ENCODE measurements at regions not wholly inside any gene's neighbourhood (a gene's known extent, or its start where the extent isn't known, plus 50 kb on each side); places are given as distances from the start of the nearest gene placed in this dataset.

DNA sequence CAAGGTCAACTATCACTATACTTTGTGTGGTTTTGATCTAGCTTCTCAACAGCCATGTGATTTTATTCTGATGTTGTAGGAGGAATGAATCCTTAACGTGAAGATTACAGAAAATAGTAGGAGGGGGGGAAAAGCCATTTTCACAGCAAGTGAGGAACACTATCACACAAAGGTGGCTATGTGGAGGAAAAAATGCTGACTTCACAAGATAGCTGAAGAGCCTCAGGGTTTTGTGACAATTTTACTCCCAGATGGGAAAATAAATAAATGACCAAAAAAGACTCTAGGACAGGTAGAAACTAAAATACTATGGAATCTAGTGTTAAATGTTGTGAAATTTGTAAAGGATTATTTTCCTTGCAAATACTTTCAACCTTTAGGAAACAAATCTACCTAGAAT, 281.0 kb downstream of the ADRA2A start:
- Histone ChIP-seq H3K79me2 (ENCODE audit: control insufficient read depth, insufficient read depth, low read length) (no peaks in the 10 kb centered on the region), H3K27me3 (ENCODE audit: control insufficient read depth in 2 of 2, insufficient read depth in 2 of 2, low read length in 2 of 2) (no peaks in the 10 kb centered on the region), H3K4me1 (ENCODE audit: control insufficient read depth, extremely low read depth, insufficient read depth, low read length) (no peaks in the 10 kb centered on the region), H3K9me3 (replicated peaks; ENCODE audit: control insufficient read depth, insufficient read depth, low read length) (no peaks in the 10 kb centered on the region), H4K20me1 (replicated peaks; ENCODE audit: control insufficient read depth, extremely low read depth, insufficient read depth, low read length) (no peaks in the 10 kb centered on the region), H3K9me1 (replicated peaks; ENCODE audit: control insufficient read depth, extremely low read depth, insufficient read depth, low read length) (no peaks in the 10 kb centered on the region), H3K27ac (ENCODE audit: insufficient read depth, low read depth, low read length) (no peak overlapping the region), H2AFZ (ENCODE audit: low read depth, low read length) (no peak overlapping the region), H3K4me3 (replicated peaks in 1 of 3; ENCODE audit: insufficient read depth in 1 of 3, low read depth in 1 of 3, low read length in 3 of 3) (no peak overlapping the region), H3K4me2 (ENCODE audit: insufficient read depth, low read length) (no peak overlapping the region), H3K9ac (replicated peaks; ENCODE audit: extremely low read depth, insufficient read depth, low read length) (no peak overlapping the region), H3K36me3 (ENCODE audit: control insufficient read depth in 2 of 2, extremely low read depth in 1 of 2, insufficient read depth in 2 of 2, low read length in 2 of 2) (no peaks in the 10 kb centered on the region)
- dilution Hi-C loops (cut with MboI; ENCODE audit: extremely low pct_ligation_motif_present, low sequenced_read_pairs) (no loop called here), intact Hi-C loops (cut with micrococcal nuclease) (no loop called here)
- DNase-seq (ENCODE audit: low read depth, low spot score) (no peak), FAIRE-seq (no peak)
- TF ChIP-seq POLR2AphosphoS5 (IDR thresholded peaks at IDR 0.05; ENCODE audit: insufficient read depth, low read depth, low read length) (no peak), GATA2 (IDR thresholded peaks at IDR 0.05; ENCODE audit: insufficient read depth, insufficient read length, low read depth, low read length) (no peak), FOS (IDR thresholded peaks at IDR 0.05; ENCODE audit: borderline replicate concordance, insufficient read depth, low read length) (no peak), JUN (IDR thresholded peaks at IDR 0.05; ENCODE audit: borderline replicate concordance, insufficient read depth, insufficient read length, low read depth) (no peak), EZH2 (IDR thresholded peaks at IDR 0.05; ENCODE audit: borderline replicate concordance, low read depth, low read length, severe bottlenecking) (no peak), POLR2A (IDR thresholded peaks at IDR 0.05; ENCODE audit: low read depth, low read length) (no peak), MYC (IDR thresholded peaks at IDR 0.05; ENCODE audit: low read depth, low read length) (no peak)
- TF ChIP-seq, protein P1, sequence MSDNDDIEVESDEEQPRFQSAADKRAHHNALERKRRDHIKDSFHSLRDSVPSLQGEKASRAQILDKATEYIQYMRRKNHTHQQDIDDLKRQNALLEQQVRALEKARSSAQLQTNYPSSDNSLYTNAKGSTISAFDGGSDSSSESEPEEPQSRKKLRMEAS (IDR thresholded peaks at IDR 0.05; ENCODE audit: insufficient read depth, insufficient read length), result no peak
- TF ChIP-seq, protein P2, sequence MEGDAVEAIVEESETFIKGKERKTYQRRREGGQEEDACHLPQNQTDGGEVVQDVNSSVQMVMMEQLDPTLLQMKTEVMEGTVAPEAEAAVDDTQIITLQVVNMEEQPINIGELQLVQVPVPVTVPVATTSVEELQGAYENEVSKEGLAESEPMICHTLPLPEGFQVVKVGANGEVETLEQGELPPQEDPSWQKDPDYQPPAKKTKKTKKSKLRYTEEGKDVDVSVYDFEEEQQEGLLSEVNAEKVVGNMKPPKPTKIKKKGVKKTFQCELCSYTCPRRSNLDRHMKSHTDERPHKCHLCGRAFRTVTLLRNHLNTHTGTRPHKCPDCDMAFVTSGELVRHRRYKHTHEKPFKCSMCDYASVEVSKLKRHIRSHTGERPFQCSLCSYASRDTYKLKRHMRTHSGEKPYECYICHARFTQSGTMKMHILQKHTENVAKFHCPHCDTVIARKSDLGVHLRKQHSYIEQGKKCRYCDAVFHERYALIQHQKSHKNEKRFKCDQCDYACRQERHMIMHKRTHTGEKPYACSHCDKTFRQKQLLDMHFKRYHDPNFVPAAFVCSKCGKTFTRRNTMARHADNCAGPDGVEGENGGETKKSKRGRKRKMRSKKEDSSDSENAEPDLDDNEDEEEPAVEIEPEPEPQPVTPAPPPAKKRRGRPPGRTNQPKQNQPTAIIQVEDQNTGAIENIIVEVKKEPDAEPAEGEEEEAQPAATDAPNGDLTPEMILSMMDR (IDR thresholded peaks at IDR 0.05; ENCODE audit: extremely low read depth in 1 of 2, insufficient read depth in 1 of 2, low read depth in 1 of 2, low read length in 2 of 2), result no peak
- POLR2A ChIA-PET, result no interaction called here
- BruUV-seq (replicated peaks), result no TSS peak
- CTCF ChIA-PET, result no interaction called here

Measured in endothelial cell of umbilical vein (primary cell).